Transverse colon (tissue), 4 donors: ENCODE measurements at regions not wholly inside any gene's neighbourhood (a gene's known extent, or its start where the extent isn't known, plus 50 kb on each side); places are given as distances from the start of the nearest gene placed in this dataset.
"Not testable (repeated sequence)": the region's sequence is repeated elsewhere in the genome, so short reads cannot be mapped to it uniquely, and the experiment has no call there.

Experiments
- DNase-seq: peaks from one replicate; pipeline ENCODE4 v3.0.0-alpha.2; 2019
- H3K27ac ChIP-seq, 4 donors: fragments of 200-600 bp; sonication (generic); 2 replicates each; pipeline ENCODE4 v1.5.1; 2016 to 2018; ENCODE audit warnings: inconsistent platforms in 4 of 4
- H3K27me3 ChIP-seq: fragments of 200-600 bp; sonication (generic); 2 replicates; pipeline ENCODE4 v1.5.1; 2017; ENCODE audit warnings: inconsistent platforms
- H3K36me3 ChIP-seq, 4 donors: fragments of 200-600 bp; sonication (generic); 2 replicates each; pipeline ENCODE4 v1.5.1; 2017 to 2019; ENCODE audit warnings: inconsistent platforms in 4 of 4
- H3K4me1 ChIP-seq, 4 donors: fragments of 200-600 bp; sonication (generic); 2 replicates each; pipeline ENCODE4 v1.5.1; 2017 to 2020; ENCODE audit warnings: inconsistent platforms in 4 of 4
- H3K4me3 ChIP-seq, 4 donors: fragments of 200-600 bp; sonication (generic); 1 replicate in 1 of 4; 2 replicates in 3 of 4; pipeline versions ENCODE4 v1.5.1 to v1.6.1; 2017 to 2019; ENCODE audit warnings: inconsistent platforms in 4 of 4
- H3K9me3 ChIP-seq, 2 donors: fragments of 200-600 bp; sonication (generic); 2 replicates each; pipeline ENCODE4 v1.5.1; 2017 to 2019; ENCODE audit warnings: inconsistent platforms in 2 of 2
- EP300 ChIP-seq: sonication (generic); formaldehyde crosslinking; IDR thresholded peaks from one replicate; pipeline ENCODE4 v1.6.1; 2017; ENCODE audit warnings: antibody characterized with exemption, low read depth
- POLR2A ChIP-seq: fragments of 450-650 bp; IDR thresholded peaks from one replicate; pipeline ENCODE4 v1.6.1; 2016; ENCODE audit warnings: antibody characterized with exemption, mild to moderate bottlenecking, moderate library complexity
- POLR2AphosphoS5 ChIP-seq, 3 donors: sonication (generic); formaldehyde crosslinking; IDR thresholded peaks; one replicate each; pipeline ENCODE4 v1.6.1; 2016; ENCODE audit warnings: antibody characterized with exemption in 3 of 3
- WGBS, 2 donors: methylation state at CpG; one replicate each; pipeline ENCODE4 v1.1.5; 2018; ENCODE audit warnings: low coverage in 1 of 2; 5-methylcytosine and 5-hydroxymethylcytosine counted together
- in situ Hi-C, 4 donors: fragments of 200-750 bp; cut with MboI; loops; one replicate each; pipeline versions ENCODE4 v1.15.0 to v1.15.1; 2017; ENCODE audit warnings: low sequenced_read_pairs in 3 of 4, low pct_ligation_motif_present in 1 of 4, low pct_unique_long_range_greater_than_20kb in 1 of 4
- intact Hi-C: fragments of 100-400 bp; cut with DNase I; formaldehyde crosslinking; loops from one replicate; pipeline ENCODE4 v1.15.1; 2023; ENCODE audit warnings: low total_unique reads
- TF ChIP-seq, protein P1 (sequence below), 5 experiments: fragments of 200-600 bp in 3 of 5; fragments of 450-650 bp in 2 of 5; sonication (generic) in 3 of 5; IDR thresholded peaks; 1 replicate in 2 of 5; 2 replicates in 3 of 5; pipeline ENCODE4 v1.5.1; 2016 to 2017; ENCODE audit warnings: antibody characterized with exemption in 5 of 5, inconsistent platforms in 3 of 5, mild to moderate bottlenecking in 2 of 5, moderate library complexity in 1 of 5

DNA sequence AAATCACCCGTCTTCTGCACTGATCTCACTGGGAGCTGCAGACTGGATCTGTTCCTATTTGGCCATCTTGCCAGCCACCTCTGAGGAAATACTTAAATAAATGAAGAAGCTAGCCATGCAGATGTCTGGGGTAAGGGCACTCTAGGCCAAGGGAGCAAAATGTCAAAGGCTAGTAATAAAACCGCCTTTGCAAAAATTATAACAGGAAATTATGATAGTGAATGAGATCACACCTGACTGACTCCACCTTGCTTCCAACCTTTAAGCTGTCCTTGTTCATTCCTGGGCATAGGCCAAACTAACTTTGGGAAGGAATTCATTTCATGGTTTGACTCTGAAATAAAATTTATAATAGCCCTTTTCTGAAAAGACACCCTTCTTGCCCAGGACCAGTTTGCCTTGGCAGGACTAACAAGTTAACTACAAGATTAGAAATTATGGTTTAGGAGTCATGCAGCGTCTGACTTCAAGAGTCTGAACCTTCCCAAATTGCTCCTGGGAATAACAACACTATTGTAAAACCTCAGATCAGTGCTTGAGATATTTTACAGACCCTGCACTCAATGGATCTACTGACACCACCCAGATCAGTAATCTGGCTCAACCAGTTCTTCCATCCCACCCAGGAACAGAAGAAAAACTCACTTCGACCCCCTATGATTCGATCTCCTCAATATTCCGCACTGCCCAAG lies 246.9 kb upstream of the HDX start:
- in situ Hi-C loops = loop anchor here in 2 of 4 donors (25.0 kb wide), 1 partner anchor 163 kb away; no protein-coding TSS in a partner anchor
- 63% methylated on average over 6 of the region's 6 CpGs; no CpG with 5 or more reads in 1 of the 2 donors for WGBS, 2 donors

DNA sequence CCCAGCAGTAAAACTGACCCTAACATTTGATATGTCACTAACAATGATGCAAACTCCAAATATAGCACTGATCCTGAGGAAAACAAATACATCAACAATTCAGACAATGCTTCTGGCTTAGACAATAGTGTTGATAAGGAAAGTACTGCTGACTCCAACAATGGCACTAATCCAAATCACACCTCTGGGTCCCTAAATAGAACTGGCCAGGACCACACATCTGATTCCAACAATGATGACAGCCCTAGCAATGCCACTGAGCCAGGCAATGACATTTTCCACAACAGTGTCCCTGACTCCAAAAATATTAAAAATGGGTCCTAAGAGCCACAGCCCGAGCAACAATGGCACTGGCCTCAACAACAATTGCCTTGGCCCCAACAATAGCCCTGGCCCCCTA lies 243.1 kb upstream of the APOOL start:
- WGBS, 2 donors = 67% methylated on average over 1 of the region's 1 CpG; no CpG with 5 or more reads in 1 of the 2 donors

More for the DNA sequence above, 246.9 kb upstream of the HDX start:
- intact Hi-C loops = no loop called here
- no peaks in the 10 kb centered on the region for H3K9me3 ChIP-seq
- no peaks in the 10 kb centered on the region for H3K4me1 ChIP-seq
- H3K27me3 ChIP-seq = no peaks in the 10 kb centered on the region
- no peaks in the 10 kb centered on the region for H3K36me3 ChIP-seq
- no peak overlapping the region for H3K4me3 ChIP-seq
- no peak overlapping the region for H3K27ac ChIP-seq
- DNase-seq = no peak
- TF ChIP-seq POLR2AphosphoS5 (IDR thresholded peaks at IDR 0.05) (no peak), EP300 (no peak), POLR2A (no peak)
- TF ChIP-seq, protein P1, sequence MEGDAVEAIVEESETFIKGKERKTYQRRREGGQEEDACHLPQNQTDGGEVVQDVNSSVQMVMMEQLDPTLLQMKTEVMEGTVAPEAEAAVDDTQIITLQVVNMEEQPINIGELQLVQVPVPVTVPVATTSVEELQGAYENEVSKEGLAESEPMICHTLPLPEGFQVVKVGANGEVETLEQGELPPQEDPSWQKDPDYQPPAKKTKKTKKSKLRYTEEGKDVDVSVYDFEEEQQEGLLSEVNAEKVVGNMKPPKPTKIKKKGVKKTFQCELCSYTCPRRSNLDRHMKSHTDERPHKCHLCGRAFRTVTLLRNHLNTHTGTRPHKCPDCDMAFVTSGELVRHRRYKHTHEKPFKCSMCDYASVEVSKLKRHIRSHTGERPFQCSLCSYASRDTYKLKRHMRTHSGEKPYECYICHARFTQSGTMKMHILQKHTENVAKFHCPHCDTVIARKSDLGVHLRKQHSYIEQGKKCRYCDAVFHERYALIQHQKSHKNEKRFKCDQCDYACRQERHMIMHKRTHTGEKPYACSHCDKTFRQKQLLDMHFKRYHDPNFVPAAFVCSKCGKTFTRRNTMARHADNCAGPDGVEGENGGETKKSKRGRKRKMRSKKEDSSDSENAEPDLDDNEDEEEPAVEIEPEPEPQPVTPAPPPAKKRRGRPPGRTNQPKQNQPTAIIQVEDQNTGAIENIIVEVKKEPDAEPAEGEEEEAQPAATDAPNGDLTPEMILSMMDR (IDR thresholded peaks at IDR 0.05) = no peak

DNA sequence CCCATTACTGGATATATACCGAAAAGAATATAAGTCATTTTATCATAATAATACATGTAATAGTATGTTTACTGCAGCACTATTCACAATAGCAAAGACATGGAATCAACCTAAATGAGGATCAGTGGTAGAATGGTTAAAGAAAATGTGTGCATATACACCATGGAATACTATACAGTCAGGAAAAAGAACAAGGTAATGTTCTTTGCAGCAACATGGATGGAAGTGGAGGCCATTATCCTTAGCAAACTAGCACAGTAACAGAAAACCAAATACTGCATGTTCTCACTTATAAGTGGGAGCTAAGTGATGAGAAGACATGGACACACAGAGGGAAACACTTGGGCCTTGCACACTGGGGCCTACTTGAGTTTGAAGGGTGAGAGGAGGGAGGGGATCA lies 207.4 kb upstream of the APOOL start:
- no peak for TF ChIP-seq POLR2A
- TF ChIP-seq POLR2AphosphoS5 (IDR thresholded peaks at IDR 0.05) = no peak
- TF ChIP-seq EP300 = no peak
- TF ChIP-seq, protein P1 (IDR thresholded peaks at IDR 0.05) = no peak
- no peaks in the 10 kb centered on the region for H3K4me1 ChIP-seq
- H3K4me3 ChIP-seq = no peak overlapping the region
- H3K27ac ChIP-seq = no peak overlapping the region
- 100% methylated on average over 1 of the region's 1 CpG; no CpG with 5 or more reads in 1 of the 2 donors for WGBS, 2 donors
- in situ Hi-C loops (no loop called here), intact Hi-C loops (no loop called here)
- H3K27me3 ChIP-seq = no peaks in the 10 kb centered on the region
- H3K36me3 ChIP-seq = no peaks in the 10 kb centered on the region
- DNase-seq = no peak
- H3K9me3 ChIP-seq = no peaks in the 10 kb centered on the region

More for the DNA sequence above, 243.1 kb upstream of the APOOL start:
- no peak for DNase-seq
- no peaks in the 10 kb centered on the region for H3K27me3 ChIP-seq
- no peaks in the 10 kb centered on the region for H3K4me1 ChIP-seq
- intact Hi-C loops = no loop called here
- in situ Hi-C loops = no loop called here
- no peak overlapping the region for H3K27ac ChIP-seq
- no peaks in the 10 kb centered on the region for H3K36me3 ChIP-seq
- TF ChIP-seq, protein P1 (IDR thresholded peaks at IDR 0.05) = no peak
- TF ChIP-seq POLR2AphosphoS5 (IDR thresholded peaks at IDR 0.05) = no peak
- no peak for TF ChIP-seq POLR2A
- H3K9me3 ChIP-seq = no peaks in the 10 kb centered on the region
- no peak overlapping the region for H3K4me3 ChIP-seq

DNA sequence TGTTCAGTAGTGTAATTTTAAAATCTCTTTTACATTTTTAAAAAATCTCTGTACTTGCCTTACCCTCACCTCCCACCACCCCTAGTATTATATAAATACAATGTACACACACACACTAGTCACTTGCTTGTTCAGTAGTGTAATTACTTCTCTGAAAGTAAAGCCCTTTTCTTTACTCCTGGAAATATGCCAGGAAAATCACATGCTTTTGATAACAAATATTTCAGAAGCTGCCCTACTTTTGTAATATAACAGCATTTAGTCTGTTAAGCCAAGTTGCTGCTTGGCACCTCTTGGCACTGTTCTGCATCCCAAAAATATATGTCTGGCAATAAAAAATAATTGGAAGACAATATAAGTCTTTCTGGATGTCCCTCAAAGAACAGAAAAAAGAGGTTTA lies 172.8 kb upstream of the APOOL start:
- H3K27me3 ChIP-seq = no peaks in the 10 kb centered on the region
- no peaks in the 10 kb centered on the region for H3K4me1 ChIP-seq
- DNase-seq = no peak
- no peaks in the 10 kb centered on the region for H3K36me3 ChIP-seq
- in situ Hi-C loops = no loop called here
- no peaks in the 10 kb centered on the region for H3K9me3 ChIP-seq
- H3K4me3 ChIP-seq = no peak overlapping the region
- no peak overlapping the region for H3K27ac ChIP-seq
- intact Hi-C loops = no loop called here
- TF ChIP-seq POLR2AphosphoS5 (IDR thresholded peaks at IDR 0.05) (no peak), POLR2A (no peak), EP300 (no peak)
- TF ChIP-seq, protein P1 (IDR thresholded peaks at IDR 0.05) = no peak

DNA sequence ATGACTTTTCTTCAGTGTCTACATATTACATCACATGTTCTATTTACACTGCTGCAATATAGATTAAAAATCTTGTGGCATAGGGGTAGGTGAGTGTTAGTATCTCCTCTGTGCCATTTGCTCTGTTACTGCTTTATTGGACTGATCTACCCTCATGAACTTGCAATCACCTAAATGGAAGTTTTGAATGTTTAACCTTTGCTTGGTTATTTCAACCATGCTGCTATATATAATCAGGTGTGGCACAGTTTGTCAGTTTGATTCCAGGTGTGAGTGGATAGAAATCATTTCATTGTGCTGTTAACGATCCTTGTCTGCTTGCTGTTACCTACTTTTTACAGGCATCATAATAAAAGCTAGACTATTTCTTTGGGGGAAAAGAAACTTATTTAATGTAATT lies 157.1 kb upstream of the APOOL start:
- H3K27me3 ChIP-seq, in situ Hi-C loops, H3K27ac ChIP-seq, H3K36me3 ChIP-seq, DNase-seq, H3K4me3 ChIP-seq, intact Hi-C loops, H3K4me1 ChIP-seq, H3K9me3 ChIP-seq: not testable (repeated sequence)
- WGBS, 2 donors = 32% methylated on average over 1 of the region's 1 CpG; no CpG with 5 or more reads in 1 of the 2 donors

DNA sequence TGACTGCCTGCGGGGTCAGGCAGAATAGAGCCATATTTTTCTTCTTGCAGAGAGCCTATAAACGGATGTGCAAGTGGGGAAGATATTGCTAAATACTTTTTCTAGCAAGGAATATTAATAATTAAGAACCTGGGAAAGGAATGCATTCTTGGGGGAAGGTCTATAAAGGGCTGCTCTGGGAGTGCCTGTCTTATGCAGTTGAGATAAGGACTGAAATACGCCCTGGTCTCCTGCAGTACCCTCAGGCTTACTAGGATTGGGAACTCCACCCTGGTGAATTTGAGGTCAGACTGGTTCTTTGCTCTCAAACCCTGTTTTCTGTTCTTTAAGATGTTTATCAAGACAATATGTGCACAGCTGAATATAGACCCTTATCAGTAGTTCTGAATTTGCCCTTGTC lies 152.5 kb upstream of the APOOL start:
- H3K4me1 ChIP-seq, H3K36me3 ChIP-seq, in situ Hi-C loops, H3K9me3 ChIP-seq, H3K27me3 ChIP-seq, intact Hi-C loops, DNase-seq, H3K27ac ChIP-seq, H3K4me3 ChIP-seq: not testable (repeated sequence)
- WGBS, 2 donors = 85% methylated on average over 3 of the region's 3 CpGs; no CpG with 5 or more reads in 1 of the 2 donors

DNA sequence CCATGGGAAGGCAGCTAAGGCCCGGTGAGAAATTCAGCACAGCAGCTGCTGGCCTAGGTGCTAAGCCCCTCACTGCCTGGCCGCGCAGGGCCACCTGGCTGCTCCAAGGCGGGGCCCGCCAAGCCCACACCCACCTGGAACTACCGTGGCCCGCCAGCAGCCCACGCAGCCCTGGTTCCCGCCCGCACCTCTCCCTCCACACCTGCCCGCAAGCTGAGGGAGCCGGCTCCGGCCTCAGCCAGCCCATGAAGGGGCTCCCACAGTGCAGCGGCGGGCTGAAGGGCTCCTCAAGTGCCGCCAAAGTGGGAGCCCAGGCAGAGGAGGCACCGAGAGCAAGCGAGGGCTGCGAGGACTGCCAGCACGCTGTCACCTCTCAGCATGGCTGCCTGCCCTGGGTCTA lies 146.9 kb upstream of the APOOL start:
- H3K4me1 ChIP-seq, H3K36me3 ChIP-seq, H3K27me3 ChIP-seq, H3K9me3 ChIP-seq, intact Hi-C loops, H3K4me3 ChIP-seq, in situ Hi-C loops, H3K27ac ChIP-seq, DNase-seq: not testable (repeated sequence)
- 93% methylated on average over 19 of the region's 20 CpGs; no CpG with 5 or more reads in 1 of the 2 donors for WGBS, 2 donors
